HCT116 (cell line): ENCODE measurements at regions not wholly inside any gene's neighbourhood (a gene's known extent, or its start where the extent isn't known, plus 50 kb on each side); places are given as distances from the start of the nearest gene placed in this dataset.

ENCODE experiments used
- ATAC-seq: fragments of 200-7000 bp; cut with Tn5 transposase; 2 replicates; pipeline ENCODE4 v1.9.1; 2020; ENCODE audit warnings: mild to moderate bottlenecking, moderate library complexity
- BruUV-seq: library from RNA; stranded (reverse); fragments of 400-500 nt; replicated peaks from 2 replicates; lab custom pipeline; 2021; lab: Mats Ljungman, UMichigan
- CTCF ChIA-PET: fragments of 300-600 bp; sonication (Branson Sonifier 250); formaldehyde crosslinking; loops from one replicate; lab custom pipeline; 2021; ENCODE audit warnings: antibody characterized with exemption; lab: Charles Lee
- POLR2A ChIA-PET: fragments of 300-600, 350-600 bp; sonication (Branson Sonifier 250); formaldehyde crosslinking; loops from one replicate; lab custom pipeline; 2021; ENCODE audit warnings: antibody characterized with exemption; lab: Charles Lee
- RAD21 ChIA-PET, 2 experiments: fragments of 300-600 bp; sonication (Branson Sonifier 250); formaldehyde crosslinking; loops; one replicate each; lab custom pipeline; 2023; ENCODE audit warnings: low total read pairs in 2 of 2; ENCODE audit not compliant: uncharacterized antibody in 2 of 2, unreplicated experiment in 2 of 2, low non-redundant PET in 1 of 2; lab: Charles Lee
- DNase-seq: peaks from one replicate; pipeline ENCODE4 v3.0.0-alpha.2; 2010; ENCODE audit warnings: low read depth, low spot score
- H2AFZ ChIP-seq: fragments of 200-600 bp; shearing (Covaris generic), sonication (generic); 2 replicates; pipeline ENCODE4 v1.6.1; 2017; ENCODE audit warnings: low read depth, mixed run types, mixed read lengths, antibody characterized with exemption, low read length; ENCODE audit not compliant: poor library complexity, severe bottlenecking
- H3K27ac ChIP-seq: 2 replicates; pipeline ENCODE4 v1.5.1; 2012; ENCODE audit warnings: low read depth, low read length
- H3K27me3 ChIP-seq: fragments of 200-600 bp; sonication (generic); 2 replicates; pipeline ENCODE4 v1.6.1; 2016; ENCODE audit warnings: mixed run types, low read length, mixed read lengths; ENCODE audit not compliant: insufficient read depth
- H3K36me3 ChIP-seq, 2 experiments: fragments of 200-500 bp in 1 of 2; fragments of 200-600 bp in 1 of 2; sonication (Bioruptor generic) in 1 of 2; sonication (generic) in 1 of 2; 2 replicates each; pipeline versions ENCODE4 v1.5.1 to v1.6.1; 2014 to 2016; ENCODE audit warnings: low read length in 2 of 2, inconsistent platforms in 1 of 2, mixed read lengths in 1 of 2, mixed run types in 1 of 2; ENCODE audit not compliant: insufficient read depth in 2 of 2, control insufficient read depth in 1 of 2
- H3K4me1 ChIP-seq, 2 experiments: fragments of 200-600 bp in 1 of 2; sonication (generic) in 1 of 2; 2 replicates each; pipeline versions ENCODE4 v1.5.1 to v1.6.1; 2012 to 2017; ENCODE audit warnings: low read length in 2 of 2, inconsistent platforms in 1 of 2, mild to moderate bottlenecking in 1 of 2, mixed read lengths in 1 of 2, mixed run types in 1 of 2, moderate library complexity in 1 of 2; ENCODE audit not compliant: insufficient read depth in 2 of 2, control insufficient read depth in 1 of 2
- H3K4me2 ChIP-seq: fragments of 200-600 bp; sonication (generic); 2 replicates; pipeline ENCODE4 v1.6.1; 2017; ENCODE audit warnings: mixed run types, low read length, mixed read lengths
- H3K4me3 ChIP-seq, 2 experiments: fragments of 200-600 bp in 1 of 2; sonication (generic) in 1 of 2; replicated peaks in 1 of 2; 2 replicates each; pipeline ENCODE4 v1.5.1; 2011 to 2016; ENCODE audit warnings: low read length in 2 of 2, control low read depth in 1 of 2, low read depth in 1 of 2, mild to moderate bottlenecking in 1 of 2, mixed read lengths in 1 of 2, mixed run types in 1 of 2
- H3K79me2 ChIP-seq: fragments of 200-600 bp; sonication (generic); 2 replicates; pipeline ENCODE4 v1.6.1; 2017; ENCODE audit warnings: mild to moderate bottlenecking, mixed run types, low read length, moderate library complexity, mixed read lengths; ENCODE audit not compliant: insufficient read depth
- H3K9ac ChIP-seq: fragments of 200-600 bp; sonication (generic); 2 replicates; pipeline ENCODE4 v1.6.1; 2016; ENCODE audit warnings: low read length, mixed read lengths
- H3K9me2 ChIP-seq: fragments of 200-600 bp; sonication (generic), shearing (Covaris generic); 2 replicates; pipeline ENCODE4 v1.6.1; 2017; ENCODE audit warnings: mixed run types, mild to moderate bottlenecking, moderate library complexity; ENCODE audit not compliant: insufficient read depth
- H3K9me3 ChIP-seq, 2 experiments: fragments of 200-500 bp in 1 of 2; fragments of 200-600 bp in 1 of 2; sonication (Bioruptor generic) in 1 of 2; sonication (generic) in 1 of 2; 2 replicates each; pipeline ENCODE4 v1.6.1; 2014 to 2017; ENCODE audit warnings: low read length in 2 of 2, mixed read lengths in 2 of 2, inconsistent platforms in 1 of 2, low read depth in 1 of 2, mild to moderate bottlenecking in 1 of 2, mixed run types in 1 of 2, moderate library complexity in 1 of 2; ENCODE audit not compliant: control insufficient read depth in 1 of 2, insufficient read depth in 1 of 2
- H4K20me1 ChIP-seq: fragments of 200-600 bp; sonication (generic), shearing (Covaris generic); 2 replicates; pipeline ENCODE4 v1.6.1; 2017; ENCODE audit warnings: mixed run types, mild to moderate bottlenecking, moderate library complexity; ENCODE audit not compliant: insufficient read depth
- ATF3 ChIP-seq: IDR thresholded peaks from 2 replicates; pipeline ENCODE4 v1.6.1; 2012
- ELF1 ChIP-seq: IDR thresholded peaks from 2 replicates; pipeline ENCODE4 v1.6.1; 2012; ENCODE audit warnings: low read depth, borderline replicate concordance
- JUND ChIP-seq: IDR thresholded peaks from 2 replicates; pipeline ENCODE4 v1.6.1; 2012
- REST ChIP-seq: IDR thresholded peaks from 2 replicates; pipeline ENCODE4 v1.6.1; 2012; ENCODE audit warnings: low read depth
- SIN3A ChIP-seq: IDR thresholded peaks from 2 replicates; pipeline ENCODE4 v1.6.1; 2012; ENCODE audit warnings: low read depth
- SP1 ChIP-seq: IDR thresholded peaks from 2 replicates; pipeline ENCODE4 v1.6.1; 2012; ENCODE audit warnings: low read depth
- ZBTB33 ChIP-seq: IDR thresholded peaks from 2 replicates; pipeline ENCODE4 v1.6.1; 2011; ENCODE audit warnings: mild to moderate bottlenecking, low read length, moderate library complexity; ENCODE audit not compliant: insufficient replicate concordance; ENCODE audit errors: extremely low read depth
- ZNF274 ChIP-seq: fragments of 200-500 bp; sonication (Bioruptor generic); IDR thresholded peaks from 2 replicates; pipeline ENCODE4 v1.6.1; 2014; ENCODE audit warnings: mild to moderate bottlenecking, low read depth, low read length, inconsistent platforms
- intact Hi-C: fragments of 100-400 bp; cut with micrococcal nuclease; formaldehyde crosslinking; loops from 2 replicates; pipeline ENCODE4 v1.10.0; 2022

- DNase-seq (no peak), ATAC-seq (no peak)
- Histone ChIP-seq H3K9me2 (no peaks in the 10 kb centered on the region), H2AFZ (no peak overlapping the region), H3K9me3 (no peaks in the 10 kb centered on the region), H3K79me2 (no peaks in the 10 kb centered on the region), H3K27ac (no peak overlapping the region), H3K36me3 (no peaks in the 10 kb centered on the region), H4K20me1 (no peaks in the 10 kb centered on the region), H3K4me2 (no peak overlapping the region), H3K4me1 (no peaks in the 10 kb centered on the region), H3K27me3 (no peaks in the 10 kb centered on the region), H3K4me3 (no peak overlapping the region), H3K9ac (no peak overlapping the region)
- CTCF ChIA-PET = no interaction called here
- POLR2A ChIA-PET = no interaction called here
- TF ChIP-seq ATF3 = no peak
- TF ChIP-seq ZBTB33 = no peak
- no peak for TF ChIP-seq ELF1
- no peak for TF ChIP-seq SP1
- TF ChIP-seq ZNF274 = no peak
- TF ChIP-seq REST = no peak
- TF ChIP-seq SIN3A = no peak
- TF ChIP-seq JUND = no peak
- BruUV-seq = no TSS peak
- intact Hi-C loops = no loop called here
- RAD21 ChIA-PET = no interaction called here
Measured at GRCh38 chrX:7515681-7516413, 327.1 kb upstream of the VCX start.
